Fibroblast of upper back skin (primary cell): ENCODE measurements at regions not wholly inside any gene's neighbourhood (a gene's known extent, or its start where the extent isn't known, plus 50 kb on each side); places are given as distances from the start of the nearest gene placed in this dataset.
"Not testable (repeated sequence)": the region's sequence is repeated elsewhere in the genome, so short reads cannot be mapped to it uniquely, and the experiment has no call there.

Experiments
- DNase-seq: peaks from one replicate; pipeline ENCODE4 v3.0.0-alpha.2; 2013

GRCh38 chr13:50543782-50544181 is 299.7 kb downstream of the DLEU7 start:
- DNase-seq, result peak; percentile 93

- DNase-seq, result no peak
Observed at GRCh38 chr13:50544211-50544610, 299.3 kb downstream of the DLEU7 start.

- DNase-seq, result not testable (repeated sequence)
Observed at GRCh38 chr13:50547175-50547574, 296.3 kb downstream of the DLEU7 start.

GRCh38 chr13:50548586-50548985 is 294.9 kb downstream of the DLEU7 start:
- no peak for DNase-seq

- DNase-seq, result no peak
Observed at GRCh38 chr13:50549221-50549942, 294.1 kb downstream of the DLEU7 start.

GRCh38 chr13:50550151-50550550 is 293.3 kb downstream of the DLEU7 start:
- no peak for DNase-seq

GRCh38 chr13:50552424-50552966 is 291.0 kb downstream of the DLEU7 start:
- no peak for DNase-seq

GRCh38 chr13:50561739-50562138 is 281.8 kb downstream of the DLEU7 start:
- no peak for DNase-seq

GRCh38 chr13:50566646-50567045 is 276.8 kb downstream of the DLEU7 start:
- DNase-seq, result no peak

GRCh38 chr13:50572129-50572528 is 271.4 kb downstream of the DLEU7 start:
- DNase-seq, result no peak

- DNase-seq, result peak; percentile 45
Observed at GRCh38 chr13:50573066-50573465, 270.4 kb downstream of the DLEU7 start.

GRCh38 chr13:50574731-50575130 is 268.8 kb downstream of the DLEU7 start:
- DNase-seq, result peak; percentile 91

- DNase-seq, result no peak
Observed at GRCh38 chr13:50575138-50575537, 268.4 kb downstream of the DLEU7 start.

- DNase-seq, result no peak
Observed at GRCh38 chr13:50576156-50576555, 267.3 kb downstream of the DLEU7 start.

GRCh38 chr13:50577806-50578205 is 265.7 kb downstream of the DLEU7 start:
- no peak for DNase-seq

GRCh38 chr13:50580684-50581305 is 262.7 kb downstream of the DLEU7 start:
- peak; percentile 84 for DNase-seq

- DNase-seq, result no peak
Observed at GRCh38 chr13:50581586-50582196, 261.8 kb downstream of the DLEU7 start.

- DNase-seq, result peak; percentile 86
Observed at GRCh38 chr13:50584856-50585580, 258.5 kb downstream of the DLEU7 start.

GRCh38 chr13:50585674-50586413 is 257.6 kb downstream of the DLEU7 start:
- DNase-seq, result no peak

GRCh38 chr13:50586414-50587083 is 256.9 kb downstream of the DLEU7 start:
- no peak for DNase-seq

GRCh38 chr13:50587115-50587514 is 256.4 kb downstream of the DLEU7 start:
- DNase-seq, result no peak
